ENCODE measurements at regions not wholly inside any gene's neighbourhood (a gene's known extent, or its start where the extent isn't known, plus 50 kb on each side); places are given as distances from the start of the nearest gene placed in this dataset.
"Not testable (repeated sequence)": the region's sequence is repeated elsewhere in the genome, so short reads cannot be mapped to it uniquely, and the experiment has no call there.

DNA sequence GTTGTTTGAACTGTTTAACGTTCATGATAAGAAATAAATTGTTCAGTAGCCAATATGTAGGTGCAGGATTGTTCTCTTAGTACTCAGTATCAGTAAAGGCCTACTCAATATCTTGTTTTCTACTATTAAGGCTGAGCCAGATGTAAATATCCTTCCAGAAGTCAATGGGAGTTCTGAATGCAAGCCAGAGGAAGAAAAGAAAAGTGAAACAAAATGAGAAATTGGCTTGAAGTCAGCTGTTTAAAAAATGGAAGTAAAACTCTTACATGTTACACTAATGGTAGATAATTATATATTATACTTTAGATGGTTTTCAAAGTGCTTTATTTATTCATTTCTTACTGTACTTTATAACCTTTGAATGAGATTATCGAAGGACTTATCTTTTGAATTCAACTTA is 1417.9 kb downstream of the ADGRL3 start:
- Histone ChIP-seq H3K4me1 (no peaks in the 10 kb centered on the region), H3K36me3 (no peaks in the 10 kb centered on the region), H3K27ac (no peak overlapping the region), H3K4me3 (no peak overlapping the region), H3K9me3 (no peaks in the 10 kb centered on the region), H3K27me3 (no peaks in the 10 kb centered on the region)
- TF ChIP-seq, protein P1, sequence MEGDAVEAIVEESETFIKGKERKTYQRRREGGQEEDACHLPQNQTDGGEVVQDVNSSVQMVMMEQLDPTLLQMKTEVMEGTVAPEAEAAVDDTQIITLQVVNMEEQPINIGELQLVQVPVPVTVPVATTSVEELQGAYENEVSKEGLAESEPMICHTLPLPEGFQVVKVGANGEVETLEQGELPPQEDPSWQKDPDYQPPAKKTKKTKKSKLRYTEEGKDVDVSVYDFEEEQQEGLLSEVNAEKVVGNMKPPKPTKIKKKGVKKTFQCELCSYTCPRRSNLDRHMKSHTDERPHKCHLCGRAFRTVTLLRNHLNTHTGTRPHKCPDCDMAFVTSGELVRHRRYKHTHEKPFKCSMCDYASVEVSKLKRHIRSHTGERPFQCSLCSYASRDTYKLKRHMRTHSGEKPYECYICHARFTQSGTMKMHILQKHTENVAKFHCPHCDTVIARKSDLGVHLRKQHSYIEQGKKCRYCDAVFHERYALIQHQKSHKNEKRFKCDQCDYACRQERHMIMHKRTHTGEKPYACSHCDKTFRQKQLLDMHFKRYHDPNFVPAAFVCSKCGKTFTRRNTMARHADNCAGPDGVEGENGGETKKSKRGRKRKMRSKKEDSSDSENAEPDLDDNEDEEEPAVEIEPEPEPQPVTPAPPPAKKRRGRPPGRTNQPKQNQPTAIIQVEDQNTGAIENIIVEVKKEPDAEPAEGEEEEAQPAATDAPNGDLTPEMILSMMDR (IDR thresholded peaks at IDR 0.05): no peak
- TF ChIP-seq POLR2A (IDR thresholded peaks at IDR 0.05): no peak
- intact Hi-C loops (cut with DNase I; ENCODE audit: low total_unique reads): no loop called here
- no peak for DNase-seq

DNA sequence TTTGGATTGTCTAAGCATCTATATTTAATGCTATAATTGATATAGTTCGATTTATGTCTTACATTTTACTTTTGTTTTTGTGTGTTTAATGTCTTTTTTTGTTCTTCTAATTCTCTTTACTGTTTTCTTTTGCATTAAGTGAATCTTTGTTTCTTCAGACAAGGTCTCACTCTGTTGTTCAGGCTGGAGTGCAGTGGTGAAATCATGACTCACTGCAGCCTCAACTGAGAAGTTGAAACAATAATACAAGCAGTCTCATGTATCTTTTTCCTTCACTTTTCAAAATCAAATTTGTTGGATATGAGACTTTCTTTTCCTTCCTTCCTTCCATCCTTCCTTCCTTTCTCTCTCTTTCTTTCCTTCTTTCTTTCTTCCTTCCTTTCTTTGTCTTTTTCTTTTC is 1401.6 kb downstream of the ADGRL3 start:
- no peaks in the 10 kb centered on the region for H3K36me3 ChIP-seq
- no peak overlapping the region for H3K4me3 ChIP-seq
- no peaks in the 10 kb centered on the region for H3K9me3 ChIP-seq
- intact Hi-C loops (cut with DNase I; ENCODE audit: low total_unique reads): no loop called here
- TF ChIP-seq, protein P1 (IDR thresholded peaks at IDR 0.05): no peak
- TF ChIP-seq POLR2A (IDR thresholded peaks at IDR 0.05): no peak
- no peaks in the 10 kb centered on the region for H3K27me3 ChIP-seq
- H3K27ac ChIP-seq: no peak overlapping the region
- no peak for DNase-seq
- no peaks in the 10 kb centered on the region for H3K4me1 ChIP-seq

DNA sequence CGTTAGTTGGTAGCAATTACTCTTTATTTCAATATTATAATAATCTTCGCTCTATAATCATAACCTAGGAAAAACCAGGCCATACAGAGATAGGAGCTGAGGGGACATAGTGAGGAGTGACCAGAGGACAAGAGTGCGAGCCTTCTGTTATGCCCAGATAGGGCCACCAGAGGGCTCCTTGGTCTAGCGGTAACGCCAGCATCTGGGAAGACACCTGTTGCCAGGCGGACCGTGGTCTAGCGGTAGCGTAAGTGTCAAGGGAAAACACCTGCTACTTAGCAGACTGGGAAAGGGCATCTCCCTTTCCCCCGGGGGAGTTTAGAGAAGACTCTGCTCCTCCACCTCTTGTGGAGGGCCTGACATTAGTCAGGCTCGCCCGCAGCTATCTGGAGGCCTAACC is 1395.1 kb downstream of the ADGRL3 start:
- H3K9me3 ChIP-seq; DNase-seq; H3K36me3 ChIP-seq; H3K27ac ChIP-seq; H3K4me1 ChIP-seq; intact Hi-C loops (cut with DNase I; ENCODE audit: low total_unique reads); H3K27me3 ChIP-seq; H3K4me3 ChIP-seq: not testable (repeated sequence)

DNA sequence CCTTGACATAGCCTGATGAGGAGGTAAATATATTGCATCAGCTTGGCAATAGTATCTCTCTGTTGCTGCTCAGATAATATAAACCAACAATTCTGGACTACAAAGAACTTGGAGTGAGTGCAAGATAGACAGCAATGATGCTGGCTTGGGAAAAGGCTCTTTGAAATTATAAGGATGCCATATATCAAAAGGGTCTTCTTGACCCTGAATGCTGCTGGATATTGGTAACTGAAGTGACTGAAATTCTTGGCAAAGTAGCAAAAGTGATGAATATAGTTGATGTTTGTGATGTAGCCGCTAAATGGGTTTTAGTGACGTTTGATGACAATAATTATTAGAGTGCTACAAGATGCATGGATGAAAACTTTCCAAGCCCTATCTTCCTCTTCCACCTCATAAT is 1391.6 kb downstream of the ADGRL3 start:
- H3K4me3 ChIP-seq: no peak overlapping the region
- H3K4me1 ChIP-seq: no peaks in the 10 kb centered on the region
- TF ChIP-seq, protein P1 (IDR thresholded peaks at IDR 0.05): no peak
- TF ChIP-seq POLR2A (IDR thresholded peaks at IDR 0.05): no peak
- no peaks in the 10 kb centered on the region for H3K9me3 ChIP-seq
- no peaks in the 10 kb centered on the region for H3K27me3 ChIP-seq
- no peaks in the 10 kb centered on the region for H3K36me3 ChIP-seq
- no peak overlapping the region for H3K27ac ChIP-seq
- no peak for DNase-seq
- intact Hi-C loops (cut with DNase I; ENCODE audit: low total_unique reads): no loop called here

DNA sequence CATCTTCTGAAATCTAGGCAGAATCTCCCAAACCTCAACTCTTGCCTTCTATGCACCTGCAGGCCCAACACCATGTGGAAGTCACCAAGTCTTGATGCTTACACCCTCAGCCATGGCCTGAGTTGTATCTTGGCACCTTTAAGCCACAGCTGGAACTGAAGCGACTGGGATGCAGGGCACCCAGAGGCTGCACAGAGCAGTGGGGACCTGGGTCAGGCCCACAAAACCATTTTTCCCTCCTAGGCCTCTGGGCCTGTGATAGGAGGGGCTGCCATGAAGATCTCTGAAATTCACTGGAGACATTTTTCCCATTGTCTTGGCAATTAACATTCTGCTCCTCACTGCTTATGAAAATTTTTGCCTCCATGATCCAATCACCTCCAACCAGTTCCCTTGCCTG is 1388.5 kb downstream of the ADGRL3 start:
- Histone ChIP-seq H3K27me3 (no peaks in the 10 kb centered on the region), H3K27ac (no peak overlapping the region), H3K9me3 (no peaks in the 10 kb centered on the region), H3K36me3 (no peaks in the 10 kb centered on the region), H3K4me3 (no peak overlapping the region), H3K4me1 (no peaks in the 10 kb centered on the region)
- TF ChIP-seq, protein P1 (IDR thresholded peaks at IDR 0.05): no peak
- no peak for TF ChIP-seq POLR2A (IDR thresholded peaks at IDR 0.05)
- DNase-seq: no peak
- intact Hi-C loops (cut with DNase I; ENCODE audit: low total_unique reads): no loop called here

DNA sequence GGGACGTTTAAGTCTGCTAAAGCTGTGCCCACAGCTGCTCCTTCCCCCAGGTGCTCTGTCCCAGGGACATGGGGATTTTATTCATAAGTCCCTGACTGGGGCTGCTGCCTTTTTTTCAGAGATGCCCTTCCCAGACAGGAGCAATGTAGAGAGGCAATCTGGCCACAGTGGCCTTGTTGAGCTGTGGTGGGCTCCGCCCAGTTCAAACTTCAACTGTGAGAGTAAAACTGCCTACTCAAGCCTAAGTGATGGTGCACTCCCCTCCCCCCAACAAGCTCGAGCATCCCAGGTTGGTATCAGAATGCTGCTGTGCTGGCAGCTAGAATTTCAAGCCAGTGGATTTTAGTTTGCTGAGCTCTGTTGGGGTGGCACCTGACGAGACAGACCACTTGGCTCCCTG is 1371.4 kb downstream of the ADGRL3 start:
- no peaks in the 10 kb centered on the region for H3K27me3 ChIP-seq
- no peak for DNase-seq
- H3K27ac ChIP-seq: no peak overlapping the region
- no peaks in the 10 kb centered on the region for H3K9me3 ChIP-seq
- H3K4me3 ChIP-seq: no peak overlapping the region
- no peaks in the 10 kb centered on the region for H3K4me1 ChIP-seq
- intact Hi-C loops (cut with DNase I; ENCODE audit: low total_unique reads): no loop called here
- H3K36me3 ChIP-seq: no peaks in the 10 kb centered on the region
- TF ChIP-seq, protein P1 (IDR thresholded peaks at IDR 0.05): no peak
- TF ChIP-seq POLR2A (IDR thresholded peaks at IDR 0.05): no peak

All from uterus (tissue), 3 donors.